ENCODE measurements at regions not wholly inside any gene's neighbourhood (a gene's known extent, or its start where the extent isn't known, plus 50 kb on each side); places are given as distances from the start of the nearest gene placed in this dataset.

DNA sequence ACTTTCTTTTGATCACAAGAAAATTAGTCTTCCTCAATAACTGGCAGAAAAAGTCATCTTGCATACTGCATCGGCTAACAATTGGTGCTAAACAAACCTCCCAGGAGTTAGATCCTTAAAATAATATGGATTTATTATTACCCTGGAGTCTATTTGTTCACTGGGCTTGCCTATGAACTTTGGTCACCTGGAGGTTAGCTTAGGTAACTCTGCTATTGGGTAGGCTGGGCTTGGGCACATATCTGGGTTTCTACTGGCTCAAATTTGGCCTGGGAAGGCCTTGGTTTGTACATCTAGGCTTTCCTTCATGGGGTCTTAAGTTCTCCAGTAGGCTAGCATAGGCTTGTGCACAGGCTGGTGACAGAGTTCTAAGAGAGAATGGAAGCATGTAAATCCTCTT lies 279.9 kb downstream of the RASEF start:
- TF ChIP-seq, protein P1, sequence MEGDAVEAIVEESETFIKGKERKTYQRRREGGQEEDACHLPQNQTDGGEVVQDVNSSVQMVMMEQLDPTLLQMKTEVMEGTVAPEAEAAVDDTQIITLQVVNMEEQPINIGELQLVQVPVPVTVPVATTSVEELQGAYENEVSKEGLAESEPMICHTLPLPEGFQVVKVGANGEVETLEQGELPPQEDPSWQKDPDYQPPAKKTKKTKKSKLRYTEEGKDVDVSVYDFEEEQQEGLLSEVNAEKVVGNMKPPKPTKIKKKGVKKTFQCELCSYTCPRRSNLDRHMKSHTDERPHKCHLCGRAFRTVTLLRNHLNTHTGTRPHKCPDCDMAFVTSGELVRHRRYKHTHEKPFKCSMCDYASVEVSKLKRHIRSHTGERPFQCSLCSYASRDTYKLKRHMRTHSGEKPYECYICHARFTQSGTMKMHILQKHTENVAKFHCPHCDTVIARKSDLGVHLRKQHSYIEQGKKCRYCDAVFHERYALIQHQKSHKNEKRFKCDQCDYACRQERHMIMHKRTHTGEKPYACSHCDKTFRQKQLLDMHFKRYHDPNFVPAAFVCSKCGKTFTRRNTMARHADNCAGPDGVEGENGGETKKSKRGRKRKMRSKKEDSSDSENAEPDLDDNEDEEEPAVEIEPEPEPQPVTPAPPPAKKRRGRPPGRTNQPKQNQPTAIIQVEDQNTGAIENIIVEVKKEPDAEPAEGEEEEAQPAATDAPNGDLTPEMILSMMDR (IDR thresholded peaks at IDR 0.05) = no peak
- TF ChIP-seq EZH2 (IDR thresholded peaks at IDR 0.05) (no peak), EZH2phosphoT487 (IDR thresholded peaks at IDR 0.05) (no peak)
